Inferior parietal cortex (tissue), 1 donor: ENCODE measurements at regions not wholly inside any gene's neighbourhood (a gene's known extent, or its start where the extent isn't known, plus 50 kb on each side); places are given as distances from the start of the nearest gene placed in this dataset.
"Not testable (repeated sequence)": the region's sequence is repeated elsewhere in the genome, so short reads cannot be mapped to it uniquely, and the experiment has no call there.

Source experiments
- DNase-seq: peaks from one replicate; pipeline ENCODE4 v3.0.0-alpha.2; 2016; ENCODE audit errors: extremely low spot score

DNA sequence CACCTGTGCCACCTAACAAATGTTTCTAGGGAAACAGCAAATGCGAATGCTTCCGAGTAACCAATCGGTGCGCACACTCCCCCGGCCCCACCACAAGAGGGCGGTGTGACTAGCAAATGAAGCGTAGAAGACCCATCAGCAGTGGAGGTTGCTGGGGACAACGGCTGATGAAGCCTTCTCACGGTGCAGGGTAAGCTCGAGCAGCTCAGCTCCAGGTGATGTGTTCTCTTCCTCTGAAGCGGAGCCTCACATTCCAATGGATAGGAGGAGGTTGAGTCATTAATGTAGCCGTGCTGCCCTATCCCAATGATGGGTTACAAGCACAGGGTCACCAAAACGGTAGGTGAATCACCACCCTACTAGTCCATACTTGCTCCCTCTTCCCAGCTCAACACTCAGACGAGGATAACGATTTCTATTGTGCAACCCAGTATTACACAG, 127.6 kb upstream of the TWIST2 start:
- DNase-seq, result no peak

DNA sequence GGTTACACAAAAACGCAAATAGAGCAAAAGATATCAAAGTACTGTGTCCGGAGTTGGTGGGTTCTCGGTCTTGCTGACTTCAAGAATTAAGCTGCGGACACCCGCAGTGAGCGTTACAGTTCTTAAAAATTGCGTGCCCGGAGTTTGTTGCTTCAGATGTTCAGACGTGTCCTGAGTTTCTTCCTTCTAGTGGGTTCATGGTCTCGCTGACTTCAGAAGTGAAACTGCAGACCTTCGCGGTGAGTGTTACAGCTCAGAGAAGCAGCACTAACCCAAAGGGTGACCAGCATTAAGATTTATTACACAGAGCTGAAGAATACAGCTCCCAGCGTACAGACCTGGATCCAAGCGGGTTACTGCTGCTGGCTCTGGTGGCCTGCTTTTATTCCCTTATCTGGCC, 125.7 kb upstream of the TWIST2 start:
- no peak for DNase-seq

- DNase-seq, result no peak
Measured at GRCh38 chr2:238722883-238723282, 125.0 kb upstream of the TWIST2 start.

DNA sequence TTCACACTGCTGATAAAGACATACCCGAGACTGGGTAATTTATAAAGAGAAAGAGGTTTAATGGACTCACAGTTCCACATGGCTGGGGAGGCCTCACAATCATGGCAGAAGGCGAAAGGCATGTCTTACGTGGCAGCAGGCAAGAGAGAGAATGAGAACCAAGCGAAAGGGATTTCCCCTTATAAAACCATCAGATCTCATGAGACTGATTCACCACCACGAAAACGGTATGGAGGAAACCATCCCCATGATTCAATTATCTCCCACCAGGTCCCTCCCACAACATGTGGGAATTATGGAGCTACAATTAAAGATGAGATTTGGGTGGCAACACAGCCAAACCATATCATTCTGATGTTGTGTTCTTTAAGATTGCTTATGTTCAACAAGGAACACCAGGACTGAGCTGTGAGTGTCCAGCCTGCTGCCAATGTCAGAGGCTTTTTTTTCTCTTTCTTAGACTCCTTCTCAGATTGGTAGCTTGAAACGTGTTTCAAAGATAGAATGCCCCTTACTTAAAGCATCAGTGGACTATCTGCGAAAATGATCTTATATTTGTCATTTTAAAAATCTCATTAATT, 124.1 kb upstream of the TWIST2 start:
- not testable (repeated sequence) for DNase-seq

- no peak for DNase-seq
Measured at GRCh38 chr2:238724728-238725127, 123.2 kb upstream of the TWIST2 start.

DNA sequence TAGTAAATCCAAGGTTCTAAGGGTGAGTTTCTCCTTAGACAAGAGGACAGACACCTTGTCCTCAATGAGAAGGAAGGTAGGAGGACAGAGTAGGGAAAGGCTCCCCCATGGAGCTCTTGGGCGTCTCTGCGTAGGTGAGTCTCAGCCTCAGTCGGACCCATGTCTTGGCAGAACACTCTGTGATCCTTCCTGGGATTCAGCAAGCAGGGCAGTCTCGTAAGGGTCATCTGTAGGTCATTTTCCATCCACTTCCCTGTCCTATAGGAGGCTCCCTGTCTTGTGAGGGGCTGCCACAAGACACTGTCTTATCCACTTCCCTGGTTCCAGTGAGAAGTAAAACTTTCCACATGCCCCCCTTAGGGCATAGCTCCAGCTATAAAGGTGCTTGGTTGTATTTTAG, 122.6 kb upstream of the TWIST2 start:
- DNase-seq, result no peak

DNA sequence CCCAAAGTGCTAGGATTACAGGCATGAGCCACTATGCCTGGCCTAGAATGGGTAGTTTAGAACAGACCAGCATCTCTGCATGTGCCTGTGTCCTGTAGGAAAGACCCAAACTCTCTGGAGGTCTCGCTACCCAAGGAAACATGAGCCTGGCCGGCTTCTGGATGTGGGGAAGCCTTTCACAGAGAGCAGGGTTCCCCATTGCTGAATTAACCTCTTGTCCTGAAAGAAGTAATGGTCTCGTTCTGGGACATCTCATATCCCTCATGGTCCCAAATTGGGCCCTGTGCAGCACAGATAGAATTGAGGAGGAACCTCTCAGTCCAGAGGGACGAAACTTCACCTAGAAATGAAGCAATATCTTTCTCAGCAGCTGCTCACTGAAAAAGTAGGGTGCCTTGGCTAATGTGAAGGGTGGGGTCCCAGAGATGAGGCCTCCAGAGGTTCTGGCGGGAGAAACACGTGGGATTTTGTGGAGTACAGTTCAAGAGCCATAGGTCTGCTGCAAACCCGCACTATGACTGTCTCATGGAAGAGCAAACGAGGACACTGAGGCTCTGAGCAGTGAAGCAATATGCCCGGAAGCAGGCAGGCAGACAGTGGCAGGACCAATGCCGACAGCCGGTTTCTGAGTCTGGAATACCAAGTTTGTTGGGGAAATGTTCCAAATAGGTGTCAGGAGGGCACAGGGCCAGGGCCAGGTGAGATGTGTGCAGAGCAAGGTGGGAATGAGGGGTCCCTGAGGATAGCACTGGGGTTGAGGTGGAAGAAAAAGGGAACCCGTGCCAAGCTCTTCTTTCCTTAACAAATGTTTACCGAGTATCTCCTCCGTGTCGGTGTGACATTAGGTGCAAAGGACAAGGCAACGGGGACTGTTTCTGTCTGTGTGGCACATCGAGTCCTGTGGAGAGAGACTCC, 121.0 kb upstream of the TWIST2 start:
- DNase-seq, result no peak

GRCh38 chr2:238727585-238728329, 120.1 kb upstream of the TWIST2 start:
- no peak for DNase-seq

DNA sequence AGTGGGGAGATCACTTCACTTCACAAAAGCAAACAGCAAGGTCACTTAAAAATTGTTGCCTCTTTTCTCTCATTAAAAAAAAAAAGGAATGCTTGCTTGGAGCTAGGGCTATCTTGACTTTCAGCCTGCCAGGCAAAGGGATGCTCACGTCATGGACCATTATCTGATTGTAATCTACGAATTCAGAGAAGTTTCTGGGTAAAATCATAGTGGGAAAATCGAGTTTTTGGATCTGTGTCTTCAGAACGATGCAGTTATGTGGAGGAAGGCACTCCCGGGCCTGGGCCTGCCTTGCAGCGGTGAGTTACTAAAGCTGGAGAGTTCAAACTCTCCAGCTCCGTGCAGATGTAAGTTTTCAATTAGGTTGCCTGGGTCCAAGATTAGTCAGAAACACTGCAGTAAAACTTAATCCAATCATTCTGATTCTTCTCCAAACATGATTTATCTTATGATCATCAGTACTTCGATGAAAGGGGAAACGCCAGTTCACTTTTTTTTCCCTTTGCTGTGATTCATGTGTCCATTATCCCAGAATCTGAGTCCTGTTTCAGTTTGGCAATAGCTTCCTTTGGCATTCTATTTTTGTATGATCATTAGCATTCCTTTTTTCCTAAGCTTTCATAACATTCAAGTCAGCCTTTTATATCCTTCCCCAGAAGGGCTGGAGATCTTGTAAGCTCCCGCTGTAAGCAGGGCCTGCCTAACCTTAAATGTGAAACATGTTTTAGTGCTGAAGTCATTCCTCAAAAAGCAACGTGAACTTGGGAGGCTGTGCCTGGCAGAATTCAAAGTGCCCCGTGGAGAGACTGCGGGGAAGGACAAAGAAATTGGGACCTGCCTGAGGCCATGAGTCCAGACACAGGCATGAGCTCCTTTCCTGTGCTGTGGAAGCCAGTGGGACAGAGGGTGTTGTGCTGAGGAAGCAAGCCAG, 119.3 kb upstream of the TWIST2 start:
- peak; percentile 13 for DNase-seq

GRCh38 chr2:238729261-238729935, 118.5 kb upstream of the TWIST2 start:
- no peak for DNase-seq

- no peak for DNase-seq
Measured at GRCh38 chr2:238730001-238730669, 117.8 kb upstream of the TWIST2 start.

GRCh38 chr2:238730881-238731280, 117.0 kb upstream of the TWIST2 start:
- DNase-seq, result no peak

DNA sequence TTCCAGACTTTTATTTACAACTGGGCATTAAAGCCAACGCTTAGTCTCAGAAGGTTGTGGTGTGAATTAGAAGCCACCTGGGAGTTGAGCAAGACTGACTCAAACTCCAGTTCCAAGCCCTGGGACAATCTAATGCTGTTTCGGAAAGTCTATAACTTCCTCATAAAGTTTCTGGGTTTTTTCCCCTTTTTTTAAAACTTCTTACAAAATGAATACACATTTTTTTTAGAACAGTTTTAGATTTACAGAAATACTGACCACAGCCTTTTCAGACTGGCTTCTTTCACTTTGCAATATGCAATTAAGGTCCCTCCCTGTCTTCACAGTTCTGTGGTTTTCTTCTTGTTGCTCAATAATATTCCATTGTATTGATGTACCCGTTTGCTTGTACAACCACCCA, 115.9 kb upstream of the TWIST2 start:
- no peak for DNase-seq

- no peak for DNase-seq
Measured at GRCh38 chr2:238738917-238739316, 109.0 kb upstream of the TWIST2 start.

GRCh38 chr2:238739668-238740067, 108.2 kb upstream of the TWIST2 start:
- DNase-seq, result no peak

- no peak for DNase-seq
Measured at GRCh38 chr2:238741277-238741676, 106.6 kb upstream of the TWIST2 start.

- DNase-seq, result no peak
Measured at GRCh38 chr2:238742066-238742465, 105.8 kb upstream of the TWIST2 start.

GRCh38 chr2:238742664-238743063, 105.2 kb upstream of the TWIST2 start:
- DNase-seq, result no peak

DNA sequence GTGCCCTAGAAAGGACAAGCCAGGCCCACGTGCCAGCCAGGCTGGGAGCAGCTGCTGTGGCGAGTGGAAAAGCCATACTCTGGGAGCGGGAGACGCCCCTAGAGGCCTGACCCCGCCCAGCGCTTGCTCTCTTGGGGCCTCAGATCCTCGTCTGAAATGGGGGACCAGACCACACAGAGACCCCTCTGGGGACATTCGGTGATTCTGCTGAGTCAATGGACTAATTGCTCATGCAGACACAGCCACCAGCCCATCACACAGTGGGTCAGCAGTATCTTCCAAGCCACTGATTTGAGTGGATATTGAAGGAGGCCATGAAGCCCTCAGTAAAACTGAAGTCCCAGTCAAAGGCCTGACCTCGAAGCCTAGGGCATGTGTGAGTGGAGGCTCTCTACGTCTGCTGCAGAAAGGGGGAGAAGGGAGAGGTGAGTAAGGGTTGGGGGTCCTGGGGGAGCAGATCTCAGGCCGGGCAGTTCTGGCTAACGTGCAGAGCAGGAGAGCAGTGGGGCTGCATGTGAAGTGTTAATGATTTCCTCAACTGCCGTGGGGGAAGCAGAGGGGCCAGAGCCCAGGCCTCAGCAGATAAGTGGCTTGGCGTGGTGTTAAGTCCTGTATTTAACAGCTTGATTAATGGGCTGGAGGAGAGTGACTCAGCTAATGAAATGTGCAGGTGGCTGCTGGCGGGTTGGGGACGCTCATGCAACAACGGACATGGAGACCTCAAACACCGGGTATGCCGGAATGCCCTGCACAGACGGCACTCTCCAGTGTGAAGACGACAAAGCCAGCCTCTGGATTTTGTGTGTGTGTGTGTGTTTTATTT, 104.4 kb upstream of the TWIST2 start:
- DNase-seq, result no peak
